HG03108 (cell line): ENCODE measurements at regions not wholly inside any gene's neighbourhood (a gene's known extent, or its start where the extent isn't known, plus 50 kb on each side); places are given as distances from the start of the nearest gene placed in this dataset.

Experiments used
- ATAC-seq: cut with Tn5 transposase; IDR thresholded peaks from one replicate; pipeline ENCODE4 v1.9.1; 2021; ENCODE audit warnings: moderate library complexity; ENCODE audit not compliant: unreplicated experiment

- ATAC-seq, result no peak
Observed at GRCh38 chr9:87115785-87116184, 168.5 kb upstream of the GAS1 start.

- ATAC-seq, result no peak
Observed at GRCh38 chr9:87116492-87116891, 169.2 kb upstream of the GAS1 start.

- ATAC-seq, result no peak
Observed at GRCh38 chr9:87118594-87118993, 171.3 kb upstream of the GAS1 start.

DNA sequence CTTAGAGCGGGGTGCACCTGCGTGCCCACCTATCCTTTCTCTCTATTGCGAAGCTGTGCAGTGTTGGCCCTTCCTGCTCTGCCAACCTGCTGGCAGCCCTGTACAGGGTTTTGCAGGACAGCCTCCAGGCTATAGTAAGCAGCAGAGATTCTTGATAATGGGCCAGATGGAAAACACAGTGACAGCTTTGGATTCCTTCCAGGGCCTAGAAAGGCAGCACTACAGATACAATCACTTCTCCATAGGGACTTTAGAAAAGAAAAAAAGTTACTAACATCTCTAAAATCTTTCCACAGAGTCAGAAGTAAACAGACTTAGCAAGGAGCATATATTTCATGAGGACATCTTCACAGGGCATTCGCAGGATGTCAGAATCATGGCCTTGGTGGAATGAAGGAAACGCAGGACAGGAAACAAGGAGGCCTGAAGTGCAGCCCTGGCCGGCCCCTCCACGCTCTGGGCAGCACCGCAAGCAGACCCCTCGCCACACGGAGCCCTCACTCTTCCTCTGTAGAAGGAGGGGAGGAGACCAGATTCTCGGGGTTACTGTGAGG lies 172.1 kb upstream of the GAS1 start:
- ATAC-seq, result no peak

- no peak for ATAC-seq
Observed at GRCh38 chr9:87120610-87121009, 173.3 kb upstream of the GAS1 start.

- no peak for ATAC-seq
Observed at GRCh38 chr9:87122947-87123685, 175.8 kb upstream of the GAS1 start.

GRCh38 chr9:87123830-87124229 lies 176.5 kb upstream of the GAS1 start:
- no peak for ATAC-seq

DNA sequence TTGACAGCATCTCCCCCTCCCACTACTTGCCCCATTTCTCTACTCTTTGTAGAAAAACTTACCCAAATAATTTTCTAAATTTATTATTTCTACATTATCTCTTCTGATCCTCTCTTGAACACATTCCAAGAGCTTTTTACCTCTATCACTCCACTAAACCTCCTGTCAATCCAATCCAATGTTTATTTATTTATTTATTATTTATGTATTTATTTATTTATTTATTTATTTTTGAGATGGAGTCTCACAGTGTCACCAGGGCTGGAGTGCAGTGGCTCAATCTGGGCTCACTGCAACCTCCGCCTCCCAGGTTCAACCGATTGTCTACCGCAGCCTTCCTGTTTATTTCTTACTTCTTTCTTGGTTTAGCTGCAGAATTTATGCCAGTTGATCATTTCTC lies 178.5 kb upstream of the GAS1 start:
- no peak for ATAC-seq

DNA sequence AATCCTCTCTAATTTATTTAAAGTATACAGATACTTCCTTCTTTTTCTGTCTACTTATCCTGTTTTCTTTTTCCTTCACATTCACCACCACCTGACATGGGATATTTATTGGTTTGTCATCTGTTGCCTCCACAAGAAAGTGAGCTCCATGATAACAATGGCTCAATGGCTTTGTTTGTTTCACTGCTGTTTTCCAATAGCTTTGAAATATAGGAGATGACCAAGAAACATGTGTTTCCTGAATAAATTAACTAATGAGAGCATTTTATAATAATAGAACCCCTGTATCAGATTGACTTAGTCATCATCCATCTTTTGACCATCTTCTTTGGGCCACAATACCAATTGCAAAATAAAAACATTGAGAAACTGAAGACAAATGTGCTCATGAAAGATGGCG lies 180.2 kb upstream of the GAS1 start:
- ATAC-seq, result no peak

GRCh38 chr9:87127978-87128614 lies 180.8 kb upstream of the GAS1 start:
- no peak for ATAC-seq

GRCh38 chr9:87128844-87129493 lies 181.7 kb upstream of the GAS1 start:
- ATAC-seq, result no peak

GRCh38 chr9:87135074-87135473 lies 187.8 kb upstream of the GAS1 start:
- ATAC-seq, result no peak

- ATAC-seq, result no peak
Observed at GRCh38 chr9:87137718-87138117, 190.4 kb upstream of the GAS1 start.

GRCh38 chr9:87138128-87139040 lies 191.1 kb upstream of the GAS1 start:
- ATAC-seq, result no peak

- ATAC-seq, result no peak
Observed at GRCh38 chr9:87139099-87139730, 191.9 kb upstream of the GAS1 start.

DNA sequence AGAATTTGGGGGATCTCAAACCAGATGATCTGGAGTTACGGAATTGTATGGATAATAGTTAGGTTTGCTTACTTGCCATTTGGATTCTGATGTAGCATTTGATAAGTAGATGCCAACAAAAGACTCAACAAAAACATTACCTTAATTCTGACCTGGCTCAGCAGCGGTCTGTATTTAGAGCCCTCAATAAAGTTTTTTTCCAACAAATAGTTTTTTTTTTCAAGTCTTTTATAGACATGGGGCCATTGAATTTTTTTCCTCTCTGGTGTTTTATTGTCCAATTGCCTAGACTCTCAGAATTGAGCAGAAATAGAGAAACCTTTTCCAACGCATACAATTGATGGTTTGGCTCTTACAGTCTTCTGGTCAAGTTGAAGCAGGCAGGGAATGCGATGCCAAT lies 192.8 kb upstream of the GAS1 start:
- no peak for ATAC-seq

DNA sequence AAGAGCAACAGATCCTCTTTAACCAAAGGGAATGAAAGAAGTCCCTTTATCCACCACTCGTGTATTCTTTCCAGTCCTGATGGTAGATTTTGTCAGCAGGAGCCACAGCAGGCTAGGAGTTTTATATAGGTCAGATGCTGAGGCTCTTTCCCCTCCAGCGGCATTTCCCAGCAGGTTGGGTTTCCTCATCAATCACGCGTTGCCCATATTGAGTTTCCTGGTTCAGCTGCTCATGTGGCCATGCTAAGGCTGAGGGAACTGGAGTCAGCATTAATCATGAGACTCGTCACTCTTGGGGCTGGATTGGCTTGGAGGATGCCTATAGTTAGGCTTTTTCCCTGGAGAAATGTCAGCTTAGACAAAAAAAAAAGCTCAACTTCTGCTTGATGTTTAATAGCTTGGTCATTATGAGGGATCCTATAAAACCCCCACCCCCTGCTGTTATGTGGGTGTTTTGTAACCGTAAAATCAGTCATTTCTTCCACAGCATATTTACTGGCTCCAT lies 193.4 kb upstream of the GAS1 start:
- ATAC-seq, result no peak

DNA sequence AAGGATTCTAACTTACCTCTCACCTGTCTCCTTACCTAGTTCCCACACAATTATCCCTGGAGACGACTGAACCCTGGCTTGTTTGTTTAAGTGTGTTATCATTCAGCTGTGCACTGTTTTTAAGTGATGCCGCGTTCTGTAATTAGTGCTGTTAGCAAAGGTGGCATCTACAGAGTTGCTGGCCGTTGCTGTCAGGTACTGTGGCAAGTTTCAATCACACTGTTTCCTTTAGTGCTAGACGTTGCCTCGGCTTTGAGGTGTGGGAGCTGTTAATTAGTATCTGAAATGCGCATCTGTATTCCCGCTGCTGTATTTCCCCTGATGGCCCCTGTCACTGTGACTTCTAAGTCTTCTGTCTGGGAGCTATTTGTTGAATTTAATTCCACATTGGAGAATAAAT lies 193.8 kb upstream of the GAS1 start:
- no peak for ATAC-seq

GRCh38 chr9:87146933-87147332 lies 199.6 kb upstream of the GAS1 start:
- ATAC-seq, result no peak

GRCh38 chr9:87147839-87148238 lies 200.5 kb upstream of the GAS1 start:
- ATAC-seq, result no peak
